Natural killer cell (primary cell): ENCODE measurements at regions not wholly inside any gene's neighbourhood (a gene's known extent, or its start where the extent isn't known, plus 50 kb on each side); places are given as distances from the start of the nearest gene placed in this dataset.
"Not testable (repeated sequence)": the region's sequence is repeated elsewhere in the genome, so short reads cannot be mapped to it uniquely, and the experiment has no call there.

Experiments used
- ATAC-seq, 3 donors: fragments of 150-1000 bp in 2 of 3; fragments of 200-7000 bp in 1 of 3; cut with Tn5 transposase; 1 replicate in 1 of 3; 2 replicates in 2 of 3; pipeline ENCODE4 v1.10.0; 2021; ENCODE audit warnings: mild to moderate bottlenecking in 2 of 3, moderate library complexity in 2 of 3
- DNase-seq, 2 donors: peaks; one replicate each; pipeline versions ENCODE4 v3.0.0 to v3.0.0-alpha.2; 2013 to 2021; ENCODE audit warnings: mixed read lengths in 1 of 2
- H3K27ac ChIP-seq: one replicate; pipeline ENCODE4 v1.5.1; 2013; ENCODE audit warnings: mild to moderate bottlenecking, low read length
- H3K27me3 ChIP-seq: one replicate; pipeline ENCODE4 v1.6.1; 2013; ENCODE audit warnings: low read length; ENCODE audit not compliant: control insufficient read depth, insufficient read depth
- H3K36me3 ChIP-seq: one replicate; pipeline ENCODE4 v1.6.1; 2013; ENCODE audit warnings: low read length; ENCODE audit not compliant: control insufficient read depth, insufficient read depth
- H3K4me1 ChIP-seq: one replicate; pipeline ENCODE4 v1.6.1; 2013; ENCODE audit warnings: low read length; ENCODE audit not compliant: control insufficient read depth, insufficient read depth
- H3K4me3 ChIP-seq: one replicate; pipeline ENCODE4 v1.5.1; 2013; ENCODE audit warnings: low read length
- H3K9me3 ChIP-seq: one replicate; pipeline ENCODE4 v1.6.1; 2013; ENCODE audit warnings: low read length; ENCODE audit not compliant: control insufficient read depth, insufficient read depth
- H3K27ac Mint-ChIP-seq, 2 donors: one replicate each; pipeline ENCODE4 v1.8.0; 2022; ENCODE audit warnings: mild to moderate bottlenecking in 2 of 2, mixed read lengths in 2 of 2, moderate library complexity in 1 of 2
- H3K27me3 Mint-ChIP-seq, 2 donors: one replicate each; pipeline ENCODE4 v1.8.0; 2022; ENCODE audit warnings: low read depth in 2 of 2, mixed read lengths in 2 of 2
- H3K36me3 Mint-ChIP-seq: one replicate; pipeline ENCODE4 v1.8.0; 2022; ENCODE audit warnings: mixed read lengths
- H3K4me1 Mint-ChIP-seq, 2 donors: one replicate each; pipeline ENCODE4 v1.8.0; 2022; ENCODE audit warnings: mixed read lengths in 2 of 2
- H3K4me3 Mint-ChIP-seq: one replicate; pipeline ENCODE4 v1.8.0; 2022; ENCODE audit warnings: mild to moderate bottlenecking, moderate library complexity, mixed read lengths
- H3K9me3 Mint-ChIP-seq, 2 donors: one replicate each; pipeline ENCODE4 v1.8.0; 2022; ENCODE audit warnings: mixed read lengths in 2 of 2
- WGBS: methylation state at CpG from one replicate; pipeline ENCODE4 v1.1.7; 2013; ENCODE audit warnings: missing lambda C conversion rate; ENCODE audit not compliant: insufficient coverage; 5-methylcytosine and 5-hydroxymethylcytosine counted together
- intact Hi-C: fragments of 100-400 bp; cut with micrococcal nuclease; formaldehyde crosslinking; loops from one replicate; pipeline ENCODE4 v1.14.2; 2022
- TF ChIP-seq, protein P1 (sequence below): fragments of 200-600 bp; IDR thresholded peaks from one replicate; pipeline ENCODE4 v1.8.0; 2022; ENCODE audit warnings: antibody characterized with exemption

DNA sequence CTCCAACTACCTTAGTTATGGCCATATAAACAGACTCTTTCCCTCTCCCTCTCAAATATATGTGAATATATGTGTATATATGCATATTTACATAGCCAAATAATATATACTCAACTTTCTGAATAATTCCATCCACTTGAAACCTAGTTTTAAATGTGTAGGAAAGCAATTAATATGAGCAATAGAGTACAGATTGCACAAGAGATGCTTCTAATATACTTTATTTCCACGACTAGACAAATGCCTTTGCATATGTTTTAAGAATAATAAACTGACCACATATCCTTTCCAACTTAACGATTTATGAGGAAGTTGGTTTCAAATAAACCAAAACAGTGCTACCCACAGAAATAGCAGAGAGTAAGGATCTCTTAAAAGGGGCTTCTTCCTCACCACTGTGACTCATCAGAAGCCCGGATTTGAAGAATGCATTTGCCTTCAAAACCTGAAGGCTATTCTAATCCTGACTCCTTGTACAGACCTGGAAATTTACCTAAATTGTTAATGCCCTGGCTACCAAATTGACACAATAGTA is 266.3 kb downstream of the AHR start:
- intact Hi-C loops: no loop called here
- Histone ChIP-seq H3K27ac (no peak overlapping the region), H3K27me3 (no peaks in the 10 kb centered on the region), H3K4me3 (no peak overlapping the region), H3K36me3 (no peaks in the 10 kb centered on the region), H3K9me3 (no peaks in the 10 kb centered on the region), H3K4me1 (no peaks in the 10 kb centered on the region)
- Mint-ChIP-seq H3K9me3 (peaks cover 4 to 8% of the 10 kb centered on the region in 2 donors), H3K27me3 (no peaks in the 10 kb centered on the region), H3K4me1 (no peaks in the 10 kb centered on the region), H3K36me3 (no peaks in the 10 kb centered on the region), H3K4me3 (no peak overlapping the region), H3K27ac (no peak overlapping the region)
- no peak for ATAC-seq
- no peak for DNase-seq
- WGBS: 0% methylated on average over 2 of the region's 3 CpGs
- TF ChIP-seq, protein P1, sequence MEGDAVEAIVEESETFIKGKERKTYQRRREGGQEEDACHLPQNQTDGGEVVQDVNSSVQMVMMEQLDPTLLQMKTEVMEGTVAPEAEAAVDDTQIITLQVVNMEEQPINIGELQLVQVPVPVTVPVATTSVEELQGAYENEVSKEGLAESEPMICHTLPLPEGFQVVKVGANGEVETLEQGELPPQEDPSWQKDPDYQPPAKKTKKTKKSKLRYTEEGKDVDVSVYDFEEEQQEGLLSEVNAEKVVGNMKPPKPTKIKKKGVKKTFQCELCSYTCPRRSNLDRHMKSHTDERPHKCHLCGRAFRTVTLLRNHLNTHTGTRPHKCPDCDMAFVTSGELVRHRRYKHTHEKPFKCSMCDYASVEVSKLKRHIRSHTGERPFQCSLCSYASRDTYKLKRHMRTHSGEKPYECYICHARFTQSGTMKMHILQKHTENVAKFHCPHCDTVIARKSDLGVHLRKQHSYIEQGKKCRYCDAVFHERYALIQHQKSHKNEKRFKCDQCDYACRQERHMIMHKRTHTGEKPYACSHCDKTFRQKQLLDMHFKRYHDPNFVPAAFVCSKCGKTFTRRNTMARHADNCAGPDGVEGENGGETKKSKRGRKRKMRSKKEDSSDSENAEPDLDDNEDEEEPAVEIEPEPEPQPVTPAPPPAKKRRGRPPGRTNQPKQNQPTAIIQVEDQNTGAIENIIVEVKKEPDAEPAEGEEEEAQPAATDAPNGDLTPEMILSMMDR: no peak

DNA sequence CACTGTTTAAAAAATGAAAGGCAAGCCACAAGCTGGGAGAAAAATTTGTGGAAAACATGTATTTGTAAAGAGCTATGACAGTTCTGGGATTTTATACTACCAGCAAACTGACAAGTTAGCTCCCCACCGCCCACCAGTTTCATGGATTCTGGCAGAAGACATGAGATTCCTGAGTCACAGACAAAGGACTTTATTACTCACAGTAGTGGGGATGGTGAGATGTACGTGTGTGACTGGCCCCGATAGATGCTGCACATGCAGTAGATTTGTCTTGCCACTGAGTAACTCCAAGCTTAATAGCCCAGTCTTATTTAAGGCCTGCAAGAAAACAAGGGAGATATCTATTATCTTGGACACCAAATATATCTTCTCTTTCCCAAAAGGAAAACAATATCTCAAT is 281.7 kb downstream of the AHR start:
- Mint-ChIP-seq H3K9me3 (peaks cover 4 to 8% of the 10 kb centered on the region in 2 donors), H3K36me3 (no peaks in the 10 kb centered on the region), H3K4me3 (no peak overlapping the region), H3K4me1 (no peaks in the 10 kb centered on the region), H3K27me3 (no peaks in the 10 kb centered on the region), H3K27ac (no peak overlapping the region)
- no peak for ATAC-seq
- intact Hi-C loops: no loop called here
- no peak for DNase-seq
- Histone ChIP-seq H3K4me3 (no peak overlapping the region), H3K9me3 (no peaks in the 10 kb centered on the region), H3K27ac (no peak overlapping the region), H3K27me3 (no peaks in the 10 kb centered on the region), H3K36me3 (no peaks in the 10 kb centered on the region), H3K4me1 (no peaks in the 10 kb centered on the region)
- 89% methylated on average over 3 of the region's 3 CpGs for WGBS
- TF ChIP-seq, protein P1: no peak

GRCh38 chr7:17580856-17581255 is 282.4 kb downstream of the AHR start:
- H3K4me1 Mint-ChIP-seq: no peaks in the 10 kb centered on the region
- no peak for ATAC-seq
- intact Hi-C loops: no loop called here

DNA sequence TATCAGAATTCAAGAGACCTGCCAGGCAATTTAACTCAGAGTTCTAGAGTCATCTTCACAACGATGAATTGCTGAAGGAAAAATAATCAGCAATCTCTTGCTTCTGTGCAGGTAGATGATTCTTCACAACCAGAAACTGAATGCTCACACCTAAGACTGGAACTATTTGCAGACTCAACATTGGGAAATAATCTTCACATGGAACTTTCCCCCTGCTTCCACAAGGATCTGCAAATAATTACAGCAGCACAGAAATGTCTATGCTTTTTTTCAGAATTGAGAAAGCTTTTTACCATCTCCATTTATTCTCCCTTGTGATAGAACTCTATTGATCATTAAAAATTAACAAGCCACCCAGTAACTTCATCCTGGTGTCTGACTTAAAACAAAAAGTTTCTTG is 282.8 kb downstream of the AHR start:
- Mint-ChIP-seq H3K27me3 (no peaks in the 10 kb centered on the region), H3K9me3 (peaks cover 4 to 8% of the 10 kb centered on the region in 2 donors), H3K36me3 (no peaks in the 10 kb centered on the region), H3K27ac (no peak overlapping the region), H3K4me3 (no peak overlapping the region), H3K4me1 (no peaks in the 10 kb centered on the region)
- ATAC-seq (no peak), DNase-seq (no peak)
- no peak overlapping the region for H3K27ac ChIP-seq
- no peaks in the 10 kb centered on the region for H3K36me3 ChIP-seq
- WGBS: 90% methylated on average over 1 of the region's 1 CpG
- H3K27me3 ChIP-seq: no peaks in the 10 kb centered on the region
- TF ChIP-seq, protein P1: no peak
- H3K9me3 ChIP-seq: no peaks in the 10 kb centered on the region
- no peak overlapping the region for H3K4me3 ChIP-seq
- H3K4me1 ChIP-seq: no peaks in the 10 kb centered on the region
- intact Hi-C loops: no loop called here

More at GRCh38 chr7:17580856-17581255, 282.4 kb downstream of the AHR start:
- DNase-seq: no peak
- Mint-ChIP-seq H3K36me3 (no peaks in the 10 kb centered on the region), H3K27ac (no peak overlapping the region), H3K27me3 (no peaks in the 10 kb centered on the region), H3K9me3 (peaks cover 4 to 8% of the 10 kb centered on the region in 2 donors), H3K4me3 (no peak overlapping the region)
- WGBS: 80% methylated on average over 1 of the region's 1 CpG
- TF ChIP-seq, protein P1: no peak
- Histone ChIP-seq H3K4me3 (no peak overlapping the region), H3K27me3 (no peaks in the 10 kb centered on the region), H3K36me3 (no peaks in the 10 kb centered on the region), H3K27ac (no peak overlapping the region), H3K9me3 (no peaks in the 10 kb centered on the region), H3K4me1 (no peaks in the 10 kb centered on the region)

- WGBS: no CpG with 5 or more reads among the region's 2 CpGs
Observed at GRCh38 chr7:17582696-17583095, 284.2 kb downstream of the AHR start.

More at GRCh38 chr7:17582696-17583095, 284.2 kb downstream of the AHR start:
- H3K36me3 Mint-ChIP-seq, H3K4me3 ChIP-seq, H3K9me3 ChIP-seq, intact Hi-C loops, DNase-seq, H3K9me3 Mint-ChIP-seq, H3K27me3 ChIP-seq, H3K4me3 Mint-ChIP-seq, H3K4me1 ChIP-seq, H3K27me3 Mint-ChIP-seq, H3K4me1 Mint-ChIP-seq, H3K27ac ChIP-seq, H3K27ac Mint-ChIP-seq, ATAC-seq, H3K36me3 ChIP-seq: not testable (repeated sequence)
